ENCODE measurements at regions not wholly inside any gene's neighbourhood (a gene's known extent, or its start where the extent isn't known, plus 50 kb on each side); places are given as distances from the start of the nearest gene placed in this dataset.
"Not testable (repeated sequence)": the region's sequence is repeated elsewhere in the genome, so short reads cannot be mapped to it uniquely, and the experiment has no call there.

DNA sequence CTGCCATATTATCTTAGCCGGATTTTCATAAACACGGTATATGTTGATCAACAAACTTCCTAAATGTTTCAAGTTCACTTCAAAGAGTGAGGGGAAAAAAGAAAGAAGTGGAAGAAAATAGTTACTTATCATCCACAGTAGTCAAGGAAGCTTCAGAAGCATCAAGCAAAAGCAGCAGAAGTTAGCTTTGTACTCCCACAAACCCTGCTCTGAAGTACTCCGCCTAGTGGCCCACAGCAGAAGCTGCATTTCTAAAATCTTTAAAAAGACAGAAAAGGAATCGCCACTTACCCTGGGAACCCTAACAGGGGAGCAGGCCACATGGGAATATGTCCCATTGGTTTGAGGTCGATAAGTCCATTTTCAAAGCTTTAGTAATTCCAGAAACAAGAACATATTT lies 158.1 kb downstream of the FOXD4L6 start:
- TF ChIP-seq, protein P1, sequence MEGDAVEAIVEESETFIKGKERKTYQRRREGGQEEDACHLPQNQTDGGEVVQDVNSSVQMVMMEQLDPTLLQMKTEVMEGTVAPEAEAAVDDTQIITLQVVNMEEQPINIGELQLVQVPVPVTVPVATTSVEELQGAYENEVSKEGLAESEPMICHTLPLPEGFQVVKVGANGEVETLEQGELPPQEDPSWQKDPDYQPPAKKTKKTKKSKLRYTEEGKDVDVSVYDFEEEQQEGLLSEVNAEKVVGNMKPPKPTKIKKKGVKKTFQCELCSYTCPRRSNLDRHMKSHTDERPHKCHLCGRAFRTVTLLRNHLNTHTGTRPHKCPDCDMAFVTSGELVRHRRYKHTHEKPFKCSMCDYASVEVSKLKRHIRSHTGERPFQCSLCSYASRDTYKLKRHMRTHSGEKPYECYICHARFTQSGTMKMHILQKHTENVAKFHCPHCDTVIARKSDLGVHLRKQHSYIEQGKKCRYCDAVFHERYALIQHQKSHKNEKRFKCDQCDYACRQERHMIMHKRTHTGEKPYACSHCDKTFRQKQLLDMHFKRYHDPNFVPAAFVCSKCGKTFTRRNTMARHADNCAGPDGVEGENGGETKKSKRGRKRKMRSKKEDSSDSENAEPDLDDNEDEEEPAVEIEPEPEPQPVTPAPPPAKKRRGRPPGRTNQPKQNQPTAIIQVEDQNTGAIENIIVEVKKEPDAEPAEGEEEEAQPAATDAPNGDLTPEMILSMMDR (IDR thresholded peaks at IDR 0.05; ENCODE audit: insufficient read depth, low read depth, low read length) = peak; percentile 35
- DNase-seq (ENCODE audit: low read depth); H3K4me3 ChIP-seq (ENCODE audit: low read depth, low read length): not testable (repeated sequence)

DNA sequence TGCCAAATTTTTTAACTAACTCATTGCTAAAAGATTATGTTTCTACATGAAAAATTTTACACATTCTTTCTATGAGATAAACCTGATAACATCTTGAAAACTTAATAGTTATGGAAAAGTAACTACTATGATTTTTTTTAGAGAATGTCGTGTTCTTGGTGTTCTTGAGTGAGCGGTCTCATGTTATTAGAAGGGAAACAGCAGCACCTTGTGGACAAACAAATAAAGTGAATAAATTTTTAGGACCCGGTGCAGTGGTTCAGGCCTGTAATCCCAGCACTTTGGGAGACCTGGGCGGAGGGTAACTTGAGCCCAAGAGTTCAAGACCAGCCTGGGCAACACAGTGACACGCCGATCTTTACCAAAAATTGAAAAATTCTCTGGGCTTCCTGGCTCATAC lies 166.0 kb downstream of the FOXD4L6 start:
- not testable (repeated sequence) for DNase-seq (ENCODE audit: low read depth); H3K4me3 ChIP-seq (ENCODE audit: low read depth, low read length)

DNA sequence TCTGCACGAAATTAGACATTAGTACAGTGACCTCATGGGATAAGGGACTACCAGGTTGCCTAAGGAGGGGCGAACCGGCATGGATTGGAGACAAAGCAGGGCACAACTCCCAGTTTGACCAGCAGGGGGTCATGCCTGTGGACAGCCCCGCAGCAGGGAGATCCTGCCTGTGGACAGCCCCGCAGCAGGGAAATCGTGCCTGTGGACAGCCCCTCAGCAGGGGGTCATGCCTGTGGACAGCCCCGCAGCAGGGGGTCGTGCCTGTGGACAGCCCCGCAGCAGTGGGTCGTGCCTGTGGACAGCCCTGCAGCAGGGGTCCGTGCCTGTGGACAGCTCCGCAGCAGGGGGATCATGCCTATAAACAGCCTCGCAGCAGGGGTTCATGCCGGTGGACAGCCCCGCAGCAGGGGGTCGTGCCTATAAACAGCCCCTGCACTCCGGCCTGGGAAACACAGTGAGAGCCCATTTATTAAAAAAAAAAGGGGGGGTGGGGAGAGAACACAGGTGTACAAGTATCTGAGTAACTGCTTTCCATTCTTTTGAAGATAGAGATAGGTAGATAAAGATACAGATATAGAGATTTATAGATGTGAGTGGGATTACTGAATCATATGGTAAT lies 176.5 kb downstream of the FOXD4L6 start:
- DNase-seq (ENCODE audit: low read depth); H3K4me3 ChIP-seq (ENCODE audit: low read depth, low read length): not testable (repeated sequence)
- TF ChIP-seq, protein P1 (IDR thresholded peaks at IDR 0.05; ENCODE audit: insufficient read depth, low read depth, low read length) = peak; percentile 32

DNA sequence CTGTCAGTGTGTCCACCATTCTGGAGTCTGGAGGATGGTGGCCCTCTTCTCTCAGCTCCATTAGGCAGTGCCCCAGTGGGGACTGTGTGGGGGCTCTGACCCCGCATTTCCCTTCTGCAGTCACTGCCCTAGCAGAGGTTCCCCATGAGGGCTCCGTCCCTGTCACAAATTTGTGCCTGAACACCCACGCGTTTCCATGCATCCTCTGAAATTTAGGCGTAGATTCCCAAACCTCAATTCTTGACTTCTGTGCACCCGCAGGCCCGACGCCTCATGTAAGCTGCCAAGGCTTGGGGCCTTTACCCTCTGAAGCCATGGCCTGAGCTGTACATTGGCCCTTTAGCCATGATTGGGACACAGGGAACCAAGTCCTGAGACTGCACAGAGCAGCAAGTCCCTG lies 182.3 kb downstream of the FOXD4L6 start:
- not testable (repeated sequence) for H3K4me3 ChIP-seq (ENCODE audit: low read depth, low read length); DNase-seq (ENCODE audit: low read depth)

DNA sequence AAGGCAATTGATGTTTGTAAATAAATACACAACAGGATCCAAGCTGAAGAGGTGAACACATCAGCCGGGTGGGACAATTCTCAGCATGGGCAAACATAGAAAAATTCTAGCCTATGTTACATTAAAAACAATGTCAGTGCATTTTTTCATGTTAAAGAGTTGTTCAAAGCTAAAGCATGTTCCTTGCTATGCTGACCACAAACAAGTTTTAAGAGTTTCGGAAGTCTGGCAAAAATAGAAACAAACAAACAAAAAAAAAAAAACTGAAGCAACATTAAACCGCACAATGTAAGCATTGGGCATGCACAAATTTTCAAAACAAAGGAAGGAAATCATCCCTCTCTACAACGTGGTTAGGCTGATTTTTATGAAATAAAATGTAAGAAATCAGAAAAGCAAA lies 185.8 kb downstream of the FOXD4L6 start:
- not testable (repeated sequence) for H3K4me3 ChIP-seq (ENCODE audit: low read depth, low read length); DNase-seq (ENCODE audit: low read depth)

DNA sequence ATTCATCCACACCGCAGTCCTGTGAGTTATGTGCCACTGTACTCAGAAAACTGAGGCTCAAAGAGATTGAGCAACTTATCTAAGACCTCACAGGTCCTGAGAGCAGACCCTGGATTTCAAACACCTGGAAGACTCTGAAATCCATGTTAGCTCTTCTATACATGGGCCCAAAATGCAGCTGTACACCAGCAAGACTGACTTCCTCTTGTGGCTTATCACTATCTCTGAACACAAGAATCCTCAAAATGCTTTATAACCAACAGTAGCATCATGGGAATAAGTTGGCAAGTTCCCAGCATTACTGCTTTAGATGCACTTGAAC lies 188.6 kb downstream of the FOXD4L6 start:
- H3K4me3 ChIP-seq (ENCODE audit: low read depth, low read length); DNase-seq (ENCODE audit: low read depth): not testable (repeated sequence)

DNA sequence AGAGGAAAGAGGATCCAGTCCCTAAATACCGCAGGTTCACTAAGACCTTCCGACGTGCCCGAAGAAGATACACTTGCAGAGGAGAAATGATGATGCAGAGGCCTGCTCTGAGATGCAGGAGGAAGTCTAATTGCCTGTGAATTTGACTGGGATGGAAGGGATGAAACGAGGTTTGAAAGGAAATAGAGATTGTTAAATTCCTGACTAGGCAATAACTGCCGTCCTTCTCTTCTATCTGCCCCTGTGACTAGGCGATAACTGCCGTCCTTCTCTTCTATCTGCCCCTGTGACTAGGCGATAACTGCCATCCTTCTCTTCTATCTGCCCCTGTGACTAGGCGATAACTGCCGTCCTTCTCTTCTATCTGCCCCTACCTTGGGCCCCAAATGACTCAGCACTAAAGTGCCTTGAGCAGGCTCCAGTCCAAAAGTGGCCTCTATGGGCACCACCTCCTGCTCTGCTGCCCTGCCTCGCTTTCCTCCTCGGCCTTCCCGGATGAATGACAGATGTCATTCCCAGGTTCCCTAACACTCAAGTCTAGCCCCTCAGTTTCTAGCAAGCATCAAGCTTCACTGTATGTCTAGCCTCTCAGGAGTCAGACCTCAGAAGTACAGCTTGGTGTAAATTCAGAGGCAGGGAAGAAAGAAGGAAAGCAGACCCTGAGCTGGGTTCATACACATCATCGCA lies 189.1 kb downstream of the FOXD4L6 start:
- not testable (repeated sequence) for H3K4me3 ChIP-seq (ENCODE audit: low read depth, low read length); DNase-seq (ENCODE audit: low read depth)

DNA sequence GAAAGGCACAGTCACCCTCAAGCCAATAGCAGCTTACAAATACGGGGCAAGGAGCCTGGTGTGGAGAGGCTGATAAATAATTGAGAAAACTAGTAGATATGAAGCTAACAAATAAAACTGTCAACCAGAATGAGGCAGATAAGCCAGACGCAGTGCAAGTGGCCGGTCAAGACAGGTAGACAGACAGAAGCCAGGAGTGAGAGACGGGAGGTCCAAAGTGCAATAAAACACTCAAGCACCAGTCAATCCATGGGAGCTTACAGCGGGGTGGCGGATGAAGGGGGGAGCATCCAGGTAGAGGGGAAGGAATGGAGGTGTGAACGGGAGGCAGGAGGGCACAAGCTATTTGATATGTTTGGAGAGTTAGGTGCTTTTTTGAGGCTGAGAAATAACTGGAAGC lies 193.1 kb downstream of the FOXD4L6 start:
- no peak overlapping the region for H3K4me3 ChIP-seq (ENCODE audit: low read depth, low read length)
- TF ChIP-seq, protein P1 (IDR thresholded peaks at IDR 0.05; ENCODE audit: insufficient read depth, low read depth, low read length) = no peak
- DNase-seq (ENCODE audit: low read depth) = no peak

DNA sequence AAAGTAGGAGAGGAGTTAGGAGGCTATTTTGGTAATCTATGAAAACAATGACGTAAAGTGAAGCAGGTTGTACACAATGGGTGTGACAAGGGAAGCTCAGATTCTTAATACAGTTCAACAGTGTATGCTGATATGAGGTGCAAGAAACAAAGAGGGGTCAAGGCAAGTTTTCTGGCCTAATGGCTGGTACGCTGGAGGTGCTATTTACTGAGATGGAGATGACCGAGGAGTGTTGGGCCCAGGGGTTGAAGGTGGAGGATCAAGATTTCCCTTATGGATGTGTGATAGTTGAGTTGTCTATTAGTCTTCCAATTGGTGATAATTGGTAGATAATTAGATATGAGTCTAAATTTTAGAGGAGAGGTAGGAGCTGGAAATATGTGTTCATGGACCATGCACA lies 194.0 kb downstream of the FOXD4L6 start:
- not testable (repeated sequence) for DNase-seq (ENCODE audit: low read depth); H3K4me3 ChIP-seq (ENCODE audit: low read depth, low read length)

DNA sequence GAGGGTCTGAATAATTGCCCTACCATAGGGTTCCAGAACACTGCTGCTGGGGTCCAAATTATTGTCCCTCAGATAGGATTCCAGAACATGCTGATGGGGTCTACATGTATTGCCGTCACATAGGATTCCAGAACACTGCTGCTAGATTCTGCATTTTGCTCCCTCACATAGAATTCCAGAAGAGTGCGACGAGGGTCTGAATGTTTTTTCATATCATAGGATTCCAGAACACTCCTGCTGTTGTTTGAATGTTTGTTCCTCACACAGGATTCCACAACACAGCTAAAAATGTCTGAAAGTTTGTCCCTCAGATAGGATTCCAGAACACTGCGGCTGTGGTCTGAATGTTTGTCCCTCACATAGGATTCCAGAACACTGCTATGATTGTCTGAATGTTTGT lies 198.1 kb downstream of the FOXD4L6 start:
- H3K4me3 ChIP-seq (ENCODE audit: low read depth, low read length); DNase-seq (ENCODE audit: low read depth): not testable (repeated sequence)

DNA sequence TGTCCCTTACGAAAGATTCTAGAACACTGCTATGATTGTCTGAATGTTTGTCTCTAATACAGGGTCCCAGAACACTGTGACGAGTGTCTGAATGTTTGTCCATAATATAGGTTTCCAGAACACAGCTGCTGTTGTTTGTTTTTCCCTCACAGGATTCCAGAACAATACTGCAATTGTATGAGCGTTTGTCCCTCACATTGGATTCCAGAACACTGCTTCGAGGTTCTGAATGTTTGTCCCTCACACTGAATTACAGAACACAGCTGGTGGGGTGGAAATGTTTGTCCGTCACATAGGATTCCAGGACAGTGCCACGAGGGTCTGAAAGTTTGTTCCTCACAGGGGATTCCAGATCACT lies 199.0 kb downstream of the FOXD4L6 start:
- not testable (repeated sequence) for H3K4me3 ChIP-seq (ENCODE audit: low read depth, low read length); DNase-seq (ENCODE audit: low read depth)
